Ovary (tissue), 3 donors: ENCODE measurements at regions not wholly inside any gene's neighbourhood (a gene's known extent, or its start where the extent isn't known, plus 50 kb on each side); places are given as distances from the start of the nearest gene placed in this dataset.
"Not testable (repeated sequence)": the region's sequence is repeated elsewhere in the genome, so short reads cannot be mapped to it uniquely, and the experiment has no call there.

Experiments
- CTCF ChIP-seq, 3 donors: fragments of 450-650 bp in 2 of 3; fragments of 200-600 bp in 1 of 3; IDR thresholded peaks; one replicate each; pipeline versions ENCODE4 v1.5.1 to v1.8.0; 2016 to 2022; ENCODE audit warnings: antibody characterized with exemption in 3 of 3, mild to moderate bottlenecking in 1 of 3
- POLR2A ChIP-seq: fragments of 450-650 bp; IDR thresholded peaks from one replicate; pipeline ENCODE4 v1.6.1; 2017; ENCODE audit warnings: antibody characterized with exemption, mild to moderate bottlenecking, moderate library complexity
- donor health status: DM: no; HTN: no; CAD: no.

- TF ChIP-seq POLR2A; CTCF (IDR thresholded peaks at IDR 0.05): not testable (repeated sequence)
Measured at GRCh38 chr20:30579824-30580438, 677.5 kb upstream of the DEFB115 start.
